GM12878 (cell line): ENCODE measurements at regions not wholly inside any gene's neighbourhood (a gene's known extent, or its start where the extent isn't known, plus 50 kb on each side); places are given as distances from the start of the nearest gene placed in this dataset.

Experiments used
- EP300 ChIP-seq, 2 experiments: fragments of 150-350 bp in 1 of 2; IDR thresholded peaks; 2 replicates each; pipeline ENCODE4 v1.6.1; 2011 to 2012; ENCODE audit warnings: low read depth in 2 of 2, low read length in 2 of 2, borderline replicate concordance in 1 of 2, improper control_type of control experiment in 1 of 2, inconsistent platforms in 1 of 2; ENCODE audit not compliant: control insufficient read depth in 1 of 2
- IKZF2 ChIP-seq, 2 experiments: fragments of 450-650 bp; IDR thresholded peaks; 2 replicates each; pipeline ENCODE4 v1.6.1; 2017; ENCODE audit warnings: mild to moderate bottlenecking in 2 of 2, moderate library complexity in 2 of 2
- LARP7 ChIP-seq: fragments of 450-650 bp; IDR thresholded peaks from 2 replicates; pipeline ENCODE4 v1.6.1; 2017; ENCODE audit warnings: mild to moderate bottlenecking
- SPI1 ChIP-seq: IDR thresholded peaks from 2 replicates; pipeline ENCODE4 v1.6.1; 2011; ENCODE audit warnings: low read depth, mild to moderate bottlenecking, low read length, moderate library complexity, borderline replicate concordance; ENCODE audit not compliant: insufficient read depth
- TCF12 ChIP-seq: IDR thresholded peaks from 2 replicates; pipeline ENCODE4 v1.6.1; 2011; ENCODE audit warnings: low read depth, mild to moderate bottlenecking, low read length
- TF ChIP-seq, protein P1 (sequence below): IDR thresholded peaks from 2 replicates; pipeline ENCODE4 v1.6.1; 2012; ENCODE audit warnings: mild to moderate bottlenecking, low read depth, low read length
- TF ChIP-seq, protein P2 (sequence below): IDR thresholded peaks from 2 replicates; pipeline ENCODE4 v1.6.1; 2012; ENCODE audit warnings: improper control_type of control experiment, low read depth, low read length; ENCODE audit not compliant: insufficient replicate concordance

DNA sequence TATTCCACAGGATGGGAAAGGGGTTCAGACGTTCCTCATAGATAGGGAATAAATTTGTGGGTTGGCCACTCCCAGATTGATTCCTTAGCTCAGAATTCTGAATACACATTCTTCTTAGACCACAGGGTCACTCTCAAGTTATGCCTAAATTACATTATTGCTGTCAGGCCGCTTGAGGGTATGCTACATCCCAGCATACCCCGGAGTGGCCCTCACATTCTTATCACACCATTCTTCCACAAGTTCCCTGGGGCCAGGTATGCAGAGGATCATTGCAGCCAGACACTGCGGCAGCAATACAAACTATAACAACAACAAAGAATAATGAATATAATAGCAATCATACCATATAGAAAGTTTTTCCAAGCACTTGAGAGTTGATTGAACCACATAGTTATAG, 237.9 kb upstream of the SOX4 start (continued):
- no peak for TF ChIP-seq SPI1
- no peak for TF ChIP-seq EP300 (IDR thresholded peaks at IDR 0.05; ENCODE audit: borderline replicate concordance in 1 of 2, control insufficient read depth in 1 of 2, low read depth in 2 of 2, low read length in 2 of 2)
- TF ChIP-seq TCF12: no peak
- TF ChIP-seq, protein P1, sequence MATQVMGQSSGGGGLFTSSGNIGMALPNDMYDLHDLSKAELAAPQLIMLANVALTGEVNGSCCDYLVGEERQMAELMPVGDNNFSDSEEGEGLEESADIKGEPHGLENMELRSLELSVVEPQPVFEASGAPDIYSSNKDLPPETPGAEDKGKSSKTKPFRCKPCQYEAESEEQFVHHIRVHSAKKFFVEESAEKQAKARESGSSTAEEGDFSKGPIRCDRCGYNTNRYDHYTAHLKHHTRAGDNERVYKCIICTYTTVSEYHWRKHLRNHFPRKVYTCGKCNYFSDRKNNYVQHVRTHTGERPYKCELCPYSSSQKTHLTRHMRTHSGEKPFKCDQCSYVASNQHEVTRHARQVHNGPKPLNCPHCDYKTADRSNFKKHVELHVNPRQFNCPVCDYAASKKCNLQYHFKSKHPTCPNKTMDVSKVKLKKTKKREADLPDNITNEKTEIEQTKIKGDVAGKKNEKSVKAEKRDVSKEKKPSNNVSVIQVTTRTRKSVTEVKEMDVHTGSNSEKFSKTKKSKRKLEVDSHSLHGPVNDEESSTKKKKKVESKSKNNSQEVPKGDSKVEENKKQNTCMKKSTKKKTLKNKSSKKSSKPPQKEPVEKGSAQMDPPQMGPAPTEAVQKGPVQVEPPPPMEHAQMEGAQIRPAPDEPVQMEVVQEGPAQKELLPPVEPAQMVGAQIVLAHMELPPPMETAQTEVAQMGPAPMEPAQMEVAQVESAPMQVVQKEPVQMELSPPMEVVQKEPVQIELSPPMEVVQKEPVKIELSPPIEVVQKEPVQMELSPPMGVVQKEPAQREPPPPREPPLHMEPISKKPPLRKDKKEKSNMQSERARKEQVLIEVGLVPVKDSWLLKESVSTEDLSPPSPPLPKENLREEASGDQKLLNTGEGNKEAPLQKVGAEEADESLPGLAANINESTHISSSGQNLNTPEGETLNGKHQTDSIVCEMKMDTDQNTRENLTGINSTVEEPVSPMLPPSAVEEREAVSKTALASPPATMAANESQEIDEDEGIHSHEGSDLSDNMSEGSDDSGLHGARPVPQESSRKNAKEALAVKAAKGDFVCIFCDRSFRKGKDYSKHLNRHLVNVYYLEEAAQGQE: no peak
- TF ChIP-seq IKZF2 (IDR thresholded peaks at IDR 0.05): no peak
- TF ChIP-seq LARP7: no peak
- TF ChIP-seq, protein P2, sequence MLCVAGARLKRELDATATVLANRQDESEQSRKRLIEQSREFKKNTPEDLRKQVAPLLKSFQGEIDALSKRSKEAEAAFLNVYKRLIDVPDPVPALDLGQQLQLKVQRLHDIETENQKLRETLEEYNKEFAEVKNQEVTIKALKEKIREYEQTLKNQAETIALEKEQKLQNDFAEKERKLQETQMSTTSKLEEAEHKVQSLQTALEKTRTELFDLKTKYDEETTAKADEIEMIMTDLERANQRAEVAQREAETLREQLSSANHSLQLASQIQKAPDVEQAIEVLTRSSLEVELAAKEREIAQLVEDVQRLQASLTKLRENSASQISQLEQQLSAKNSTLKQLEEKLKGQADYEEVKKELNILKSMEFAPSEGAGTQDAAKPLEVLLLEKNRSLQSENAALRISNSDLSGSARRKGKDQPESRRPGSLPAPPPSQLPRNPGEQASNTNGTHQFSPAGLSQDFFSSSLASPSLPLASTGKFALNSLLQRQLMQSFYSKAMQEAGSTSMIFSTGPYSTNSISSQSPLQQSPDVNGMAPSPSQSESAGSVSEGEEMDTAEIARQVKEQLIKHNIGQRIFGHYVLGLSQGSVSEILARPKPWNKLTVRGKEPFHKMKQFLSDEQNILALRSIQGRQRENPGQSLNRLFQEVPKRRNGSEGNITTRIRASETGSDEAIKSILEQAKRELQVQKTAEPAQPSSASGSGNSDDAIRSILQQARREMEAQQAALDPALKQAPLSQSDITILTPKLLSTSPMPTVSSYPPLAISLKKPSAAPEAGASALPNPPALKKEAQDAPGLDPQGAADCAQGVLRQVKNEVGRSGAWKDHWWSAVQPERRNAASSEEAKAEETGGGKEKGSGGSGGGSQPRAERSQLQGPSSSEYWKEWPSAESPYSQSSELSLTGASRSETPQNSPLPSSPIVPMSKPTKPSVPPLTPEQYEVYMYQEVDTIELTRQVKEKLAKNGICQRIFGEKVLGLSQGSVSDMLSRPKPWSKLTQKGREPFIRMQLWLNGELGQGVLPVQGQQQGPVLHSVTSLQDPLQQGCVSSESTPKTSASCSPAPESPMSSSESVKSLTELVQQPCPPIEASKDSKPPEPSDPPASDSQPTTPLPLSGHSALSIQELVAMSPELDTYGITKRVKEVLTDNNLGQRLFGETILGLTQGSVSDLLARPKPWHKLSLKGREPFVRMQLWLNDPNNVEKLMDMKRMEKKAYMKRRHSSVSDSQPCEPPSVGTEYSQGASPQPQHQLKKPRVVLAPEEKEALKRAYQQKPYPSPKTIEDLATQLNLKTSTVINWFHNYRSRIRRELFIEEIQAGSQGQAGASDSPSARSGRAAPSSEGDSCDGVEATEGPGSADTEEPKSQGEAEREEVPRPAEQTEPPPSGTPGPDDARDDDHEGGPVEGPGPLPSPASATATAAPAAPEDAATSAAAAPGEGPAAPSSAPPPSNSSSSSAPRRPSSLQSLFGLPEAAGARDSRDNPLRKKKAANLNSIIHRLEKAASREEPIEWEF: no peak
- TF ChIP-seq, all 136 proteins: peak for 0
